Activated naive CD8-positive, alpha-beta T cell treated with anti-CD3 and anti-CD28 coated beads, Interleukin-2, amount 50 U/mL, for 16 hours (primary cell): ENCODE measurements at regions not wholly inside any gene's neighbourhood (a gene's known extent, or its start where the extent isn't known, plus 50 kb on each side); places are given as distances from the start of the nearest gene placed in this dataset.
"Not testable (repeated sequence)": the region's sequence is repeated elsewhere in the genome, so short reads cannot be mapped to it uniquely, and the experiment has no call there.

ENCODE experiments used
- DNase-seq: peaks from one replicate; pipeline ENCODE4 v3.0.0-alpha.2; 2020; ENCODE audit warnings: low read depth, low spot score

- DNase-seq = no peak
These were observed 503.5 kb downstream of the EDEM1 start for GRCh38 chr3:5690904-5691532.

- DNase-seq = no peak
These were observed 504.9 kb downstream of the EDEM1 start for GRCh38 chr3:5692446-5692845.

GRCh38 chr3:5694266-5694665 lies 506.8 kb downstream of the EDEM1 start:
- DNase-seq = no peak

- no peak for DNase-seq
These were observed 511.3 kb downstream of the EDEM1 start for GRCh38 chr3:5698851-5699250.

- DNase-seq = no peak
These were observed 511.8 kb downstream of the EDEM1 start for GRCh38 chr3:5699313-5699712.

- DNase-seq = no peak
These were observed 512.3 kb downstream of the EDEM1 start for GRCh38 chr3:5699811-5700210.

GRCh38 chr3:5701005-5701404 lies 513.5 kb downstream of the EDEM1 start:
- not testable (repeated sequence) for DNase-seq

- DNase-seq = no peak
These were observed 520.3 kb downstream of the EDEM1 start for GRCh38 chr3:5707794-5708193.

GRCh38 chr3:5709714-5710113 lies 522.2 kb downstream of the EDEM1 start:
- no peak for DNase-seq

- DNase-seq = no peak
These were observed 523.2 kb downstream of the EDEM1 start for GRCh38 chr3:5710718-5711117.

- no peak for DNase-seq
These were observed 529.7 kb downstream of the EDEM1 start for GRCh38 chr3:5717254-5717653.

- DNase-seq = not testable (repeated sequence)
These were observed 532.2 kb downstream of the EDEM1 start for GRCh38 chr3:5719668-5720067.

GRCh38 chr3:5725801-5726200 lies 538.3 kb downstream of the EDEM1 start:
- no peak for DNase-seq

GRCh38 chr3:5726621-5727020 lies 539.1 kb downstream of the EDEM1 start:
- DNase-seq = no peak

- DNase-seq = no peak
These were observed 540.4 kb downstream of the EDEM1 start for GRCh38 chr3:5727743-5728484.

- DNase-seq = no peak
These were observed 542.3 kb downstream of the EDEM1 start for GRCh38 chr3:5729852-5730251.

GRCh38 chr3:5731100-5731499 lies 543.6 kb downstream of the EDEM1 start:
- DNase-seq = no peak

GRCh38 chr3:5732081-5732480 lies 544.6 kb downstream of the EDEM1 start:
- no peak for DNase-seq

- DNase-seq = no peak
These were observed 546.5 kb downstream of the EDEM1 start for GRCh38 chr3:5733995-5734394.

GRCh38 chr3:5735896-5736295 lies 548.4 kb downstream of the EDEM1 start:
- DNase-seq = no peak

GRCh38 chr3:5739299-5739935 lies 551.9 kb downstream of the EDEM1 start:
- no peak for DNase-seq

GRCh38 chr3:5739949-5740348 lies 552.4 kb downstream of the EDEM1 start:
- no peak for DNase-seq

- DNase-seq = no peak
These were observed 553.5 kb downstream of the EDEM1 start for GRCh38 chr3:5741017-5741416.
